ENCODE measurements at regions not wholly inside any gene's neighbourhood (a gene's known extent, or its start where the extent isn't known, plus 50 kb on each side); places are given as distances from the start of the nearest gene placed in this dataset.

DNA sequence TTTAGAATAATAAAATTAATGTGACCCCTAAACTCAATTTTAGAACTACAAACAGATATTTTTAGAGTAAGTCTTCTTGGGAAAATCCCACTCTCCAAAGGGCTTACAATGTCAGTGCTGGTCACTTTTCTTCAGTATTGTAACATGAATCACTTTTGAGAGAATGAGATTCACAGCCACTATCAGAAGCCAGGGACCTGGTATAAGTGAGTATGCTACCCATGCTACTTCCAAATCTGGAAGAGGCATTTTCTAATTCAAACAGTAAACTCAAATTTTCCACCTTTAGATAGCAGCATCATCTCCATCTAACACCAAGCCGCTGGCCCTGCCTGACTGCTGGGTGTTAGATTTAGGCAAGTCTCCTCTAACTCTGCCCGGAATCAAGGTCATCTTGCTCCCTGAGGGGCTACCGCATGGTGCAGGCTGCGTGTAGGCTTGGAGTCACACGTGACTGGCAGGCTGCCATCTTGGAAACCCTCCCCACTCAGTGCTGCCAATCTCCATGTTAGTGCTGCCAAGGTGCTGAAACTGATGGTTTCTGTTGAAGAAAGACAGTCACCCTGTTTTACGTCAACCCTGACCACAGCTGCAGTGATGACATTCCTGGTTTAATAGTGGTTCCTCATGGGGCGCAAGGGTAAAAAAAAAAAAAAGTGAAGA, 882.9 kb upstream of the B3GALT2 start:
- TF ChIP-seq, protein P1, sequence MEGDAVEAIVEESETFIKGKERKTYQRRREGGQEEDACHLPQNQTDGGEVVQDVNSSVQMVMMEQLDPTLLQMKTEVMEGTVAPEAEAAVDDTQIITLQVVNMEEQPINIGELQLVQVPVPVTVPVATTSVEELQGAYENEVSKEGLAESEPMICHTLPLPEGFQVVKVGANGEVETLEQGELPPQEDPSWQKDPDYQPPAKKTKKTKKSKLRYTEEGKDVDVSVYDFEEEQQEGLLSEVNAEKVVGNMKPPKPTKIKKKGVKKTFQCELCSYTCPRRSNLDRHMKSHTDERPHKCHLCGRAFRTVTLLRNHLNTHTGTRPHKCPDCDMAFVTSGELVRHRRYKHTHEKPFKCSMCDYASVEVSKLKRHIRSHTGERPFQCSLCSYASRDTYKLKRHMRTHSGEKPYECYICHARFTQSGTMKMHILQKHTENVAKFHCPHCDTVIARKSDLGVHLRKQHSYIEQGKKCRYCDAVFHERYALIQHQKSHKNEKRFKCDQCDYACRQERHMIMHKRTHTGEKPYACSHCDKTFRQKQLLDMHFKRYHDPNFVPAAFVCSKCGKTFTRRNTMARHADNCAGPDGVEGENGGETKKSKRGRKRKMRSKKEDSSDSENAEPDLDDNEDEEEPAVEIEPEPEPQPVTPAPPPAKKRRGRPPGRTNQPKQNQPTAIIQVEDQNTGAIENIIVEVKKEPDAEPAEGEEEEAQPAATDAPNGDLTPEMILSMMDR (IDR thresholded peaks at IDR 0.05; ENCODE audit: low read depth, low read length, poor library complexity, severe bottlenecking) = no peak
- no peak for TF ChIP-seq EZH2phosphoT487 (IDR thresholded peaks at IDR 0.05; ENCODE audit: borderline replicate concordance, low read length)
